ENCODE measurements at regions not wholly inside any gene's neighbourhood (a gene's known extent, or its start where the extent isn't known, plus 50 kb on each side); places are given as distances from the start of the nearest gene placed in this dataset.

- no peak for TF ChIP-seq CTCF (optimal IDR thresholded peaks at IDR 0.05 in 1 of 3, IDR thresholded peaks at IDR 0.05 in 1 of 3, conservative IDR thresholded peaks at IDR 0.05 in 1 of 3; ENCODE audit: extremely low read depth in 1 of 3, insufficient read depth in 2 of 3, low read length in 3 of 3)
- no peak for TF ChIP-seq EZH2 (IDR thresholded peaks at IDR 0.05; ENCODE audit: low read length)
Observed at GRCh38 chr10:130516141-130516735, 380.0 kb downstream of the GLRX3 start.
